Suppressor macrophage (primary cell): ENCODE measurements at regions not wholly inside any gene's neighbourhood (a gene's known extent, or its start where the extent isn't known, plus 50 kb on each side); places are given as distances from the start of the nearest gene placed in this dataset.

Experiments
- DNase-seq, 4 experiments: peaks; one replicate each; pipeline ENCODE4 v3.0.0-alpha.2; 2020 to 2022

- no peak for DNase-seq
Observed at GRCh38 chr4:31983677-31984076, 1263.5 kb downstream of the PCDH7 start.

- peak in 1 of 4 experiments; percentile 5 for DNase-seq
Observed at GRCh38 chr4:31984872-31985271, 1264.7 kb downstream of the PCDH7 start.

- peak in 1 of 4 experiments; percentile 6 for DNase-seq
Observed at GRCh38 chr4:31995943-31996901, 1276.1 kb downstream of the PCDH7 start.

GRCh38 chr4:31998807-31999206 is 1278.6 kb downstream of the PCDH7 start:
- DNase-seq, result no peak

- DNase-seq, result no peak
Observed at GRCh38 chr4:31999848-32000247, 1279.7 kb downstream of the PCDH7 start.

- no peak for DNase-seq
Observed at GRCh38 chr4:32000846-32001488, 1280.8 kb downstream of the PCDH7 start.

- no peak for DNase-seq
Observed at GRCh38 chr4:32002037-32002747, 1282.0 kb downstream of the PCDH7 start.

- DNase-seq, result no peak
Observed at GRCh38 chr4:32003548-32003947, 1283.4 kb downstream of the PCDH7 start.

- DNase-seq, result no peak
Observed at GRCh38 chr4:32010221-32010620, 1290.1 kb downstream of the PCDH7 start.

- DNase-seq, result no peak
Observed at GRCh38 chr4:32022071-32022470, 1301.9 kb downstream of the PCDH7 start.

GRCh38 chr4:32025851-32026459 is 1305.8 kb downstream of the PCDH7 start:
- DNase-seq, result no peak

GRCh38 chr4:32030406-32030805 is 1310.2 kb downstream of the PCDH7 start:
- no peak for DNase-seq

GRCh38 chr4:32031026-32031425 is 1310.9 kb downstream of the PCDH7 start:
- no peak for DNase-seq

GRCh38 chr4:32032136-32032672 is 1312.0 kb downstream of the PCDH7 start:
- peak in 3 of 4 experiments; percentile 9 to 16 (median 11) for DNase-seq

GRCh38 chr4:32037399-32037798 is 1317.2 kb downstream of the PCDH7 start:
- no peak for DNase-seq

GRCh38 chr4:32042486-32043247 is 1322.5 kb downstream of the PCDH7 start:
- DNase-seq, result no peak

- DNase-seq, result no peak
Observed at GRCh38 chr4:32043248-32043633, 1323.1 kb downstream of the PCDH7 start.

GRCh38 chr4:32061916-32062315 is 1341.7 kb downstream of the PCDH7 start:
- DNase-seq, result no peak

- DNase-seq, result no peak
Observed at GRCh38 chr4:32073542-32073941, 1353.4 kb downstream of the PCDH7 start.

GRCh38 chr4:32087211-32087610 is 1367.0 kb downstream of the PCDH7 start:
- no peak for DNase-seq

- DNase-seq, result no peak
Observed at GRCh38 chr4:32094987-32095386, 1374.8 kb downstream of the PCDH7 start.

GRCh38 chr4:32102896-32103295 is 1382.7 kb downstream of the PCDH7 start:
- DNase-seq, result no peak
